Stimulated activated CD8-positive, alpha-beta memory T cell treated with anti-CD3 and anti-CD28 coated beads, Interleukin-15, amount 100 ng/mL, for 1 hour (primary cell): ENCODE measurements at regions not wholly inside any gene's neighbourhood (a gene's known extent, or its start where the extent isn't known, plus 50 kb on each side); places are given as distances from the start of the nearest gene placed in this dataset.

Experiments used
- DNase-seq: peaks from one replicate; pipeline ENCODE4 v3.0.0-alpha.2; 2020; ENCODE audit warnings: low read depth

- DNase-seq, result no peak
Observed at GRCh38 chr3:102084006-102084405, 234.7 kb downstream of the NFKBIZ start.

- no peak for DNase-seq
Observed at GRCh38 chr3:102084704-102085103, 235.4 kb downstream of the NFKBIZ start.

- DNase-seq, result no peak
Observed at GRCh38 chr3:102085431-102086176, 236.3 kb downstream of the NFKBIZ start.

GRCh38 chr3:102087236-102087635 lies 237.9 kb downstream of the NFKBIZ start:
- DNase-seq, result no peak

- DNase-seq, result no peak
Observed at GRCh38 chr3:102089239-102089638, 239.9 kb downstream of the NFKBIZ start.

GRCh38 chr3:102089904-102090720 lies 240.8 kb downstream of the NFKBIZ start:
- no peak for DNase-seq

- no peak for DNase-seq
Observed at GRCh38 chr3:102090721-102091045, 241.4 kb downstream of the NFKBIZ start.

GRCh38 chr3:102091358-102091757 lies 242.0 kb downstream of the NFKBIZ start:
- no peak for DNase-seq

GRCh38 chr3:102092617-102093466 lies 243.5 kb downstream of the NFKBIZ start:
- no peak for DNase-seq

GRCh38 chr3:102094506-102094905 lies 245.2 kb downstream of the NFKBIZ start:
- DNase-seq, result no peak

GRCh38 chr3:102095383-102095782 lies 246.1 kb downstream of the NFKBIZ start:
- DNase-seq, result no peak

- no peak for DNase-seq
Observed at GRCh38 chr3:102096066-102096465, 246.8 kb downstream of the NFKBIZ start.

- DNase-seq, result no peak
Observed at GRCh38 chr3:102098130-102098885, 249.0 kb downstream of the NFKBIZ start.

- no peak for DNase-seq
Observed at GRCh38 chr3:102099913-102100312, 250.6 kb downstream of the NFKBIZ start.

GRCh38 chr3:102102394-102102793 lies 253.1 kb downstream of the NFKBIZ start:
- no peak for DNase-seq

GRCh38 chr3:102104033-102104432 lies 254.7 kb downstream of the NFKBIZ start:
- DNase-seq, result no peak

GRCh38 chr3:102105193-102105592 lies 255.9 kb downstream of the NFKBIZ start:
- no peak for DNase-seq

- no peak for DNase-seq
Observed at GRCh38 chr3:102106416-102107097, 257.2 kb downstream of the NFKBIZ start.

- DNase-seq, result no peak
Observed at GRCh38 chr3:102112704-102113230, 263.5 kb downstream of the NFKBIZ start.

- DNase-seq, result no peak
Observed at GRCh38 chr3:102113421-102114041, 264.2 kb downstream of the NFKBIZ start.
